ENCODE measurements at regions not wholly inside any gene's neighbourhood (a gene's known extent, or its start where the extent isn't known, plus 50 kb on each side); places are given as distances from the start of the nearest gene placed in this dataset.

DNA sequence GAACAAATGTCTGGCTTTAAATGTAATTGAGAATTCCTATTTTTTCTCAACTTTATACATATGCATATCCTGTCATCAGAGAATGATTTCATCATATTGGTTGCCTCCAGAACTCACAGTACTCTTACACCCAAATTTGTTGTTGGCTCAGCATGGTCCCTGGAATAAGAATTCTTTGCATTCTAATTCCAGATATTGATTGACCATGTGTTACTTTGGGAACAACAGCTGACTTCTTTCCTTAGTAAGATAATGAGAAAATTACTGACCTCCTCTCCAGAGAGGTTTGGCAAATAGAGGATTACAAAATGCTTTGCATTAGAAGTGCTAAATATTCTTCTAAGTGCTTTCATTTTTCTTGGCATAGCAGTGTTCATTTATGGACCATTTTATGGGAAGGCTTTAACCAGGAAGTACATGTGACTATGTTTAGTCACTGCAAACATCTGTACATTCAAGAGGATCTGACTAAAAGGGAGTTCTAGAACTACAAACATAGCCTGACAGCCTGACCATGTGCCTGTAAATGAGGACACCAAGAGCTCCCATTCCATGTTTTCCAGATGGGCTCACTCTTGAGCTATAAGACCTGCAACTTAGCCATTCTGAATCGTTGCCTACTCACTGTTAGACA, 391.6 kb upstream of the DPPA4 start:
- TF ChIP-seq, protein P1, sequence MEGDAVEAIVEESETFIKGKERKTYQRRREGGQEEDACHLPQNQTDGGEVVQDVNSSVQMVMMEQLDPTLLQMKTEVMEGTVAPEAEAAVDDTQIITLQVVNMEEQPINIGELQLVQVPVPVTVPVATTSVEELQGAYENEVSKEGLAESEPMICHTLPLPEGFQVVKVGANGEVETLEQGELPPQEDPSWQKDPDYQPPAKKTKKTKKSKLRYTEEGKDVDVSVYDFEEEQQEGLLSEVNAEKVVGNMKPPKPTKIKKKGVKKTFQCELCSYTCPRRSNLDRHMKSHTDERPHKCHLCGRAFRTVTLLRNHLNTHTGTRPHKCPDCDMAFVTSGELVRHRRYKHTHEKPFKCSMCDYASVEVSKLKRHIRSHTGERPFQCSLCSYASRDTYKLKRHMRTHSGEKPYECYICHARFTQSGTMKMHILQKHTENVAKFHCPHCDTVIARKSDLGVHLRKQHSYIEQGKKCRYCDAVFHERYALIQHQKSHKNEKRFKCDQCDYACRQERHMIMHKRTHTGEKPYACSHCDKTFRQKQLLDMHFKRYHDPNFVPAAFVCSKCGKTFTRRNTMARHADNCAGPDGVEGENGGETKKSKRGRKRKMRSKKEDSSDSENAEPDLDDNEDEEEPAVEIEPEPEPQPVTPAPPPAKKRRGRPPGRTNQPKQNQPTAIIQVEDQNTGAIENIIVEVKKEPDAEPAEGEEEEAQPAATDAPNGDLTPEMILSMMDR (IDR thresholded peaks at IDR 0.05): no peak
- no peak for TF ChIP-seq POLR2A (IDR thresholded peaks at IDR 0.05)
- intact Hi-C loops (cut with DNase I; ENCODE audit: low total_unique reads): no loop called here
- no peak for DNase-seq
- no peaks in the 10 kb centered on the region for H3K36me3 ChIP-seq
- H3K4me3 ChIP-seq: no peak overlapping the region
- no peaks in the 10 kb centered on the region for H3K27me3 ChIP-seq
- H3K9me3 ChIP-seq: no peaks in the 10 kb centered on the region
- no peaks in the 10 kb centered on the region for H3K4me1 ChIP-seq
- H3K27ac ChIP-seq: no peak overlapping the region

DNA sequence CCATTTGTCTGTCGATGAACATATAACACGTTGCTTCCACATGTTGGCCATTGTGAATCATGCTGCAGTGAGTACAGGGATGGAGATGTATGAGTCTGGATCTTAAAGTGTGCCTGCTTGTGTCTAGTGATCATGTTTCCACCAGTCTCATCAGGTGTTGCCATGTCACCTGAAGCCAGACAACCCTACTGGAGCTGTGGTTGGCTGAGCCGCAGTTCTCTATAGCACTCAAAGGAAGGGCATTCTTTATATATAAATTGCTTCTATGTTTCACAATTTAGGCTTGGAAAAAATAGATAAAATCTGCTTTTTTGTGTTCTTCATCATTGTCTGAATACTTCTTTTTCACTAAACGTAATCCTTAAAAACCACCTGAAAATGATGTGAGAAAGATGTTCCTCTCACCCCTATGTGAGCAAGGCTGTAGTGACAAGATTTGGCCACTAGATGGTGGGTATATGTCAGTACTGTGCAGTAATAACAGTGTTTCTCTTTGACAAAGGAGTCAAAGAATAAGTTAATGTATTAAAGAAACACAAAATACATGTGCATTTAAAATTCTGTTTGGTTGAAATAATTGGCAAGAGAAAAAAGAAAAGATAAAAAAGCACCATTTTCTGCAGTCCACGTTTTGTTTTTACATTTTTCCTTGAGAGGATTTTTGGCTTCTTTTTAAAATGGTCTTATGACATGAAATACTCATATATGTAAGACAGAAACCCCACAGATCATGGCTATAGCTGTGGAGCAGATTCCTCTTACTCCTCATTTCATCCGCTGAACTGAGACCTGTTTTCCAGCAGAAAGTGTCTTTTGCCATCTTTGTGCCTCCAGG, 394.5 kb upstream of the DPPA4 start:
- TF ChIP-seq, protein P1 (IDR thresholded peaks at IDR 0.05): peak; percentile 32 to 56 (median 46)
- TF ChIP-seq POLR2A (IDR thresholded peaks at IDR 0.05): no peak
- no peaks in the 10 kb centered on the region for H3K36me3 ChIP-seq
- H3K9me3 ChIP-seq: no peaks in the 10 kb centered on the region
- no peak for DNase-seq
- intact Hi-C loops (cut with DNase I; ENCODE audit: low total_unique reads): no loop called here
- no peaks in the 10 kb centered on the region for H3K27me3 ChIP-seq
- no peak overlapping the region for H3K4me3 ChIP-seq
- H3K4me1 ChIP-seq: no peaks in the 10 kb centered on the region
- no peak overlapping the region for H3K27ac ChIP-seq

DNA sequence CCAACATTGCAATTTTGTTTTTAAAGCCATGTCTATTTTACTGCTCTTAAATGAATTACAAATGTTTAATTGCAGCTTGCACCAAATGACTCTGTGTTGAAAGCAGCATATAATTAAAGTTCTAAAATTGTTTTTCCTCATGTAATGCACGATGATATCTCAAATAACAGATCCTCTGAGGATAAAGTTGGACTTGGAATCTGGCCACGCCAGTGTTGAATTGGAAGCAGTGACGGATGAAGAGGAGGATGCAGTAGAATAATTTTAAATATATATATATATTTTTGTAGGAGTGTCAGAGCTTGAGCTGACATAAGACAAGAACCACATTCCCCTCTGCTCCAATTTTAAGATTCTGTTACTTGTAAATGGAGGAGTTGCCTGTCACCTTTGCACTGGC, 406.6 kb upstream of the DPPA4 start:
- Histone ChIP-seq H3K4me1 (no peaks in the 10 kb centered on the region), H3K36me3 (no peaks in the 10 kb centered on the region), H3K27ac (no peak overlapping the region), H3K9me3 (no peaks in the 10 kb centered on the region), H3K4me3 (no peak overlapping the region), H3K27me3 (no peaks in the 10 kb centered on the region)
- DNase-seq: no peak
- intact Hi-C loops (cut with DNase I; ENCODE audit: low total_unique reads): no loop called here
- TF ChIP-seq, protein P1 (IDR thresholded peaks at IDR 0.05): no peak
- no peak for TF ChIP-seq POLR2A (IDR thresholded peaks at IDR 0.05)

DNA sequence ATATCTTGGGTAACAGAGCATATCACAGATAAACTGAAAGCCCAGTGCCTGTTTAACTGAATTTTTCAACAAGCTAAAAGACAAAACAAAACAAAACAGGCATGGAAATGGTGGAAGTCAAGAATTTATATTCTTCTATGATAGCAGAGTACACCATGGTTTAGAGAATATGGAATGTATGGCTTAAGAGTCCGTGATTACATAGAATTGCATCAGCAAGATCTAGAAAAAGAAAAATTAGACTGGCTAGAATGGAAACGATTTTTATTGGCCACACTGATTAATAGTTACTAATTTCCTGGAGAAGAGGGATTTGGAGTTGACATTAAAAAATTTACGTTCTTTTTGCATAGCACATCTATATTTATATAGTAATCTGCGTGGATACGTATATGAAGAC, 435.2 kb upstream of the DPPA4 start:
- no peaks in the 10 kb centered on the region for H3K4me1 ChIP-seq
- no peak overlapping the region for H3K4me3 ChIP-seq
- H3K9me3 ChIP-seq: no peaks in the 10 kb centered on the region
- TF ChIP-seq, protein P1 (IDR thresholded peaks at IDR 0.05): no peak
- no peak for TF ChIP-seq POLR2A (IDR thresholded peaks at IDR 0.05)
- intact Hi-C loops (cut with DNase I; ENCODE audit: low total_unique reads): no loop called here
- H3K27me3 ChIP-seq: no peaks in the 10 kb centered on the region
- no peaks in the 10 kb centered on the region for H3K36me3 ChIP-seq
- DNase-seq: no peak
- H3K27ac ChIP-seq: no peak overlapping the region

DNA sequence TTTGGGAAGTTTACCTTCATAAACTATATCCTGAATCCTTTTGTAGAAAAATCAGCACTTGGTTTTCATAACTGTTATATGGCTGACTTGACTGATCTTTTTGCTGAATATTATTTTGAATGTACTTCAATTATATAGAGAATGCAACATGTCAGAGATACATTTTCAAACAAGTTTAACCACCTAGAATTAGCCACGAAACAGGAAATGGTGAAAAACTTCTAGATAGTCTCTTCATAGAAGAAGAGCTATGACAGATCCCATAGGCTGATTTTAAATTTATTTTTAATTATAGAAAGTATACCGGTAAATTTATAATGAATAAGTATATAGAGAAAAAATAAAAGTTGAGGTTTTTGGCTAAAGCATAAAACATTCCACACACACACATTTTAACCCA, 436.8 kb upstream of the DPPA4 start:
- TF ChIP-seq POLR2A (IDR thresholded peaks at IDR 0.05): no peak
- TF ChIP-seq, protein P1 (IDR thresholded peaks at IDR 0.05): no peak
- Histone ChIP-seq H3K4me3 (no peak overlapping the region), H3K4me1 (no peaks in the 10 kb centered on the region), H3K9me3 (no peaks in the 10 kb centered on the region), H3K36me3 (no peaks in the 10 kb centered on the region), H3K27me3 (no peaks in the 10 kb centered on the region), H3K27ac (no peak overlapping the region)
- DNase-seq: no peak
- intact Hi-C loops (cut with DNase I; ENCODE audit: low total_unique reads): no loop called here

All from uterus (tissue), 3 donors.